H1 (cell line): ENCODE measurements at regions not wholly inside any gene's neighbourhood (a gene's known extent, or its start where the extent isn't known, plus 50 kb on each side); places are given as distances from the start of the nearest gene placed in this dataset.

ENCODE experiments used
- CTCF ChIA-PET: fragments of 300-600 bp; sonication (Branson Sonifier 250); formaldehyde crosslinking; loops from one replicate; lab custom pipeline; 2021; ENCODE audit not compliant: partially characterized antibody; lab: Charles Lee
- POLR2A ChIA-PET: fragments of 300-600 bp; sonication (Branson Sonifier 250); formaldehyde crosslinking; loops from one replicate; lab custom pipeline; 2021; ENCODE audit warnings: inconsistent platforms; ENCODE audit not compliant: partially characterized antibody; lab: Charles Lee
- DNase-seq, 2 experiments: peaks; one replicate each; pipeline versions ENCODE4 v3.0.0 to v3.0.0-alpha.2; 2010 to 2022; ENCODE audit warnings: low spot score in 2 of 2, low read depth in 1 of 2, mixed read lengths in 1 of 2
- FAIRE-seq: peaks from 2 replicates; lab custom pipeline; 2011; peaks lifted over from hg19 to GRCh38; lab: Jason Lieb, UNC
- H2AFZ ChIP-seq: 2 replicates; pipeline ENCODE4 v1.8.1; 2012; ENCODE audit warnings: low read length, inconsistent platforms
- H2AK5ac ChIP-seq: 2 replicates; pipeline ENCODE4 v1.6.1; 2013; ENCODE audit warnings: low read depth, low read length
- H2BK120ac ChIP-seq: replicated peaks from 2 replicates; pipeline ENCODE3; 2013; ENCODE audit warnings: low read depth, low read length, inconsistent platforms
- H2BK12ac ChIP-seq: 2 replicates; pipeline ENCODE4 v1.6.1; 2013; ENCODE audit warnings: low read depth, low read length
- H2BK15ac ChIP-seq: 2 replicates; pipeline ENCODE4 v1.6.1; 2013; ENCODE audit warnings: low read length
- H2BK20ac ChIP-seq: 2 replicates; pipeline ENCODE4 v1.6.1; 2013; ENCODE audit warnings: low read length
- H2BK5ac ChIP-seq: 2 replicates; pipeline ENCODE4 v1.6.1; 2013; ENCODE audit warnings: low read depth, low read length
- H3K14ac ChIP-seq: 2 replicates; pipeline ENCODE4 v1.6.1; 2013; ENCODE audit warnings: inconsistent platforms; ENCODE audit not compliant: insufficient read length
- H3K18ac ChIP-seq: 2 replicates; pipeline ENCODE4 v1.6.1; 2013; ENCODE audit warnings: low read length; ENCODE audit errors: extremely low read depth
- H3K23ac ChIP-seq: 2 replicates; pipeline ENCODE4 v1.6.1; 2013; ENCODE audit warnings: inconsistent platforms; ENCODE audit not compliant: insufficient read length
- H3K23me2 ChIP-seq: 2 replicates; pipeline ENCODE4 v1.6.1; 2013; ENCODE audit warnings: low read depth, low read length
- H3K27ac ChIP-seq: 2 replicates; pipeline ENCODE4 v1.6.1; 2011; ENCODE audit warnings: low read depth, low read length, inconsistent platforms
- H3K27me3 ChIP-seq, 4 experiments: replicated peaks in 1 of 4; 1 replicate in 1 of 4; 2 replicates in 3 of 4; pipeline versions ENCODE4 v1.6.1 to v1.8.1; 2011 to 2013; ENCODE audit warnings: low read length in 3 of 4, mild to moderate bottlenecking in 3 of 4, inconsistent platforms in 2 of 4, mixed read lengths in 2 of 4, moderate library complexity in 1 of 4; ENCODE audit not compliant: control insufficient read depth in 3 of 4, insufficient read depth in 3 of 4; ENCODE audit errors: extremely low read depth in 1 of 4
- H3K36me3 ChIP-seq, 4 experiments: 2 replicates each; pipeline versions ENCODE4 v1.6.1 to v1.8.1; 2011 to 2013; ENCODE audit warnings: mild to moderate bottlenecking in 4 of 4, low read length in 3 of 4, moderate library complexity in 2 of 4, control low read depth in 1 of 4, inconsistent platforms in 1 of 4; ENCODE audit not compliant: insufficient read depth in 4 of 4, control insufficient read depth in 2 of 4
- H3K4ac ChIP-seq: replicated peaks from 2 replicates; pipeline ENCODE3; 2013; ENCODE audit warnings: low read length, low read depth, mixed read lengths, inconsistent platforms; ENCODE audit not compliant: insufficient read length
- H3K4me1 ChIP-seq, 4 experiments: replicated peaks in 1 of 4; 1 replicate in 1 of 4; 2 replicates in 3 of 4; pipeline versions ENCODE4 v1.6.1 to v1.8.1; 2011 to 2013; ENCODE audit warnings: low read length in 3 of 4, inconsistent platforms in 2 of 4, mixed read lengths in 1 of 4; ENCODE audit not compliant: insufficient read depth in 4 of 4, control insufficient read depth in 3 of 4
- H3K4me2 ChIP-seq, 2 experiments: 2 replicates each; pipeline versions ENCODE4 v1.6.1 to v1.8.1; 2011 to 2013; ENCODE audit warnings: low read depth in 2 of 2, low read length in 2 of 2, control low read depth in 1 of 2, inconsistent platforms in 1 of 2, mild to moderate bottlenecking in 1 of 2; ENCODE audit not compliant: insufficient read depth in 1 of 2
- H3K4me3 ChIP-seq, 4 experiments: fragments of 200-600, 300-600 bp in 1 of 4; sonication (generic), shearing (Covaris generic), sonication (Bioruptor Twin) in 1 of 4; 2 replicates each; pipeline versions ENCODE4 v1.5.1 to v1.8.1; 2011 to 2016; ENCODE audit warnings: low read length in 4 of 4, low read depth in 3 of 4, control low read depth in 2 of 4, inconsistent platforms in 2 of 4, mild to moderate bottlenecking in 2 of 4, mixed read lengths in 1 of 4, moderate library complexity in 1 of 4; ENCODE audit not compliant: insufficient read depth in 2 of 4; ENCODE audit errors: extremely low read depth in 1 of 4
- H3K56ac ChIP-seq: replicated peaks from 2 replicates; pipeline ENCODE3; 2013; ENCODE audit warnings: low read depth, mild to moderate bottlenecking, mixed read lengths, low read length, inconsistent platforms; ENCODE audit not compliant: insufficient read length
- H3K79me1 ChIP-seq: 2 replicates; pipeline ENCODE4 v1.6.1; 2013; ENCODE audit warnings: low read depth, low read length, control low read depth
- H3K79me2 ChIP-seq, 2 experiments: 2 replicates each; pipeline versions ENCODE4 v1.6.1 to v1.8.1; 2012 to 2013; ENCODE audit warnings: low read length in 2 of 2, mild to moderate bottlenecking in 2 of 2, inconsistent platforms in 1 of 2; ENCODE audit not compliant: insufficient read depth in 2 of 2, control insufficient read depth in 1 of 2
- H3K9ac ChIP-seq, 4 experiments: replicated peaks in 1 of 4; 1 replicate in 1 of 4; 2 replicates in 3 of 4; pipeline versions ENCODE4 v1.6.1 to v1.8.1; 2011 to 2013; ENCODE audit warnings: low read depth in 3 of 4, low read length in 3 of 4, control low read depth in 2 of 4, mild to moderate bottlenecking in 2 of 4, moderate library complexity in 2 of 4, inconsistent platforms in 1 of 4; ENCODE audit errors: extremely low read depth in 1 of 4
- H3K9me3 ChIP-seq, 2 experiments: 2 replicates each; pipeline versions ENCODE4 v1.6.1 to v1.8.1; 2012 to 2013; ENCODE audit warnings: mild to moderate bottlenecking in 2 of 2, moderate library complexity in 2 of 2, control low read depth in 1 of 2, inconsistent platforms in 1 of 2, low read depth in 1 of 2, low read length in 1 of 2, mixed read lengths in 1 of 2; ENCODE audit not compliant: insufficient read depth in 2 of 2
- H4K20me1 ChIP-seq, 2 experiments: replicated peaks in 1 of 2; 2 replicates each; pipeline versions ENCODE3 to v1.8.1; 2011 to 2013; ENCODE audit warnings: inconsistent platforms in 2 of 2, low read length in 2 of 2, mild to moderate bottlenecking in 1 of 2; ENCODE audit not compliant: insufficient read depth in 2 of 2, control insufficient read depth in 1 of 2
- H4K5ac ChIP-seq: 2 replicates; pipeline ENCODE4 v1.6.1; 2013; ENCODE audit warnings: low read length, low read depth, mixed read lengths, inconsistent platforms; ENCODE audit not compliant: insufficient read length
- H4K8ac ChIP-seq: 2 replicates; pipeline ENCODE4 v1.8.0; 2013; ENCODE audit warnings: mild to moderate bottlenecking, moderate library complexity, low read length, inconsistent platforms; ENCODE audit not compliant: insufficient read depth; ENCODE audit errors: extremely low read depth
- H4K91ac ChIP-seq: replicated peaks from 2 replicates; pipeline ENCODE3; 2013; ENCODE audit warnings: low read length, mixed read lengths, inconsistent platforms; ENCODE audit not compliant: insufficient read length
- BCL11A ChIP-seq, 2 experiments: IDR thresholded peaks; one replicate each; pipeline ENCODE4 v1.6.1; 2011; ENCODE audit warnings: low read depth in 2 of 2, low read length in 2 of 2, mild to moderate bottlenecking in 2 of 2
- CBX5 ChIP-seq: fragments of 300-800, 300-1000 bp; sonication (generic); IDR thresholded peaks from 2 replicates; pipeline ENCODE4 v1.7.1; 2016; ENCODE audit warnings: antibody characterized with exemption, low read length, low read depth
- CHD1 ChIP-seq: IDR thresholded peaks from 2 replicates; pipeline ENCODE4 v1.6.1; 2012; ENCODE audit warnings: low read depth, low read length, improper control_type of control experiment
- CHD2 ChIP-seq: IDR thresholded peaks from 2 replicates; pipeline ENCODE4 v1.6.1; 2012; ENCODE audit warnings: low read length, improper control_type of control experiment
- GTF2F1 ChIP-seq: IDR thresholded peaks from 2 replicates; pipeline ENCODE4 v1.6.1; 2012; ENCODE audit warnings: low read depth, low read length, improper control_type of control experiment, borderline replicate concordance
- PHF8 ChIP-seq: fragments of 200-600 bp; sonication (generic); conservative IDR thresholded peaks from 2 replicates; pipeline ENCODE4 v1.7.1; 2012; ENCODE audit warnings: low read depth, mild to moderate bottlenecking, inconsistent platforms, low read length, moderate library complexity
- POU5F1 ChIP-seq: IDR thresholded peaks from 2 replicates; pipeline ENCODE4 v1.6.1; 2011; ENCODE audit warnings: low read depth, mild to moderate bottlenecking, low read length, moderate library complexity
- RBBP5 ChIP-seq: IDR thresholded peaks from 2 replicates; pipeline ENCODE4 v1.7.1; 2012; ENCODE audit warnings: low read depth, mild to moderate bottlenecking, inconsistent platforms, low read length, moderate library complexity, borderline replicate concordance
- SIN3A ChIP-seq, 2 experiments: IDR thresholded peaks in 1 of 2; conservative IDR thresholded peaks in 1 of 2; 2 replicates each; pipeline ENCODE4 v1.6.1; 2011 to 2012; ENCODE audit warnings: low read length in 2 of 2, improper control_type of control experiment in 1 of 2, low read depth in 1 of 2, mild to moderate bottlenecking in 1 of 2
- SP1 ChIP-seq: IDR thresholded peaks from 2 replicates; pipeline ENCODE4 v1.6.1; 2011; ENCODE audit warnings: low read depth, low read length
- TAF7 ChIP-seq: optimal IDR thresholded peaks from 2 replicates; pipeline ENCODE3; 2011; ENCODE audit warnings: low read depth, mild to moderate bottlenecking, inconsistent platforms, low read length, moderate library complexity, borderline replicate concordance
- WGBS, 2 experiments: shearing (Covaris generic) in 1 of 2; methylation state at CpG; one replicate each; pipeline versions ENCODE4 v1.1.6 to v1.1.7; 2013 to 2015; ENCODE audit warnings: low lambda C conversion rate in 2 of 2, mixed read lengths in 2 of 2, inconsistent platforms in 1 of 2, low coverage in 1 of 2, missing lambda C conversion rate in 1 of 2; ENCODE audit not compliant: insufficient replicate concordance in 2 of 2, insufficient coverage in 1 of 2, insufficient read length in 1 of 2; ENCODE audit errors: extremely low coverage in 1 of 2, missing lambda C conversion rate in 1 of 2; 5-methylcytosine and 5-hydroxymethylcytosine counted together
- TF ChIP-seq, protein P1 (sequence below): IDR thresholded peaks from 2 replicates; pipeline ENCODE4 v1.6.1; 2011; ENCODE audit warnings: low read length, improper control_type of control experiment

DNA sequence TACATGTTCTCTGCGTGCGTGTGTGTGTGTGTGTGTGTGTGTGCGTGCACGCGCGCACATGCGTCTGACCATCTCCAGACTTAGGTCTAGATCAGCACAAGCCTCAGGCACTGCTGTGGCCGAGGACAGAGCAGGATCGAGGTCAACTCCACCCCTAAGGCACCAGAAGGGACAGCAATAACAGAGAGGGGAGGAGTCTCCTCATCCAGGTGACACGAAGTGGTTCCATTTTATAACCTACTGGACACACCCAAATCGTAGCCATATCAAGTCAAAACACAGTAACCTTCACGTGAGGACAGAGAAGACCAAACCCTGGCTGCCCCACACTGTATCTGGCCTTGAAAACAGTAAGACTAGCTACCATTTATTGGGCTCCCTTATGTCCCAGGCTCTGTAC, 224.1 kb downstream of the FGFR2 start:
- no peaks in the 10 kb centered on the region for H3K36me3 ChIP-seq
- no peak overlapping the region for H2BK12ac ChIP-seq
- DNase-seq (no peak), FAIRE-seq (no peak)
- H4K20me1 ChIP-seq, result no peaks in the 10 kb centered on the region
- POLR2A ChIA-PET, result no interaction called here
- H2BK15ac ChIP-seq, result no peak overlapping the region
- H3K79me2 ChIP-seq, result no peaks in the 10 kb centered on the region
- CTCF ChIA-PET, result interaction anchor here (1.4 kb wide), 1 partner anchor 19 kb away, joined by 3 read pairs; no protein-coding TSS in a partner anchor
- no peak overlapping the region for H2BK20ac ChIP-seq
- H3K4me1 ChIP-seq, result no peaks in the 10 kb centered on the region; a peak in 2 of 7 replicates
- H3K27ac ChIP-seq, result no peak overlapping the region
- H2AK5ac ChIP-seq, result no peak overlapping the region
- no peak overlapping the region for H3K56ac ChIP-seq
- H3K4ac ChIP-seq, result no peak overlapping the region
- no peak overlapping the region for H3K4me3 ChIP-seq
- no peaks in the 10 kb centered on the region for H3K23me2 ChIP-seq
- H3K4me2 ChIP-seq, result no peak overlapping the region
- 88% methylated on average over 12 of the region's 12 CpGs; no CpG with 5 or more reads in 1 of the 2 experiments for WGBS, 2 experiments
- H3K27me3 ChIP-seq, result no peaks in the 10 kb centered on the region
- H3K79me1 ChIP-seq, result no peaks in the 10 kb centered on the region
- no peak for TF ChIP-seq GTF2F1
- no peak for TF ChIP-seq SIN3A (conservative IDR thresholded peaks at IDR 0.05 in 1 of 2, IDR thresholded peaks at IDR 0.05 in 1 of 2; ENCODE audit: low read depth in 1 of 2, low read length in 2 of 2)
- TF ChIP-seq PHF8, result no peak
- TF ChIP-seq CHD2, result no peak
- TF ChIP-seq BCL11A (IDR thresholded peaks at IDR 0.05; ENCODE audit: low read depth in 2 of 2, low read length in 2 of 2), result no peak
- TF ChIP-seq CBX5, result no peak
- TF ChIP-seq RBBP5, result no peak
- TF ChIP-seq, protein P1, sequence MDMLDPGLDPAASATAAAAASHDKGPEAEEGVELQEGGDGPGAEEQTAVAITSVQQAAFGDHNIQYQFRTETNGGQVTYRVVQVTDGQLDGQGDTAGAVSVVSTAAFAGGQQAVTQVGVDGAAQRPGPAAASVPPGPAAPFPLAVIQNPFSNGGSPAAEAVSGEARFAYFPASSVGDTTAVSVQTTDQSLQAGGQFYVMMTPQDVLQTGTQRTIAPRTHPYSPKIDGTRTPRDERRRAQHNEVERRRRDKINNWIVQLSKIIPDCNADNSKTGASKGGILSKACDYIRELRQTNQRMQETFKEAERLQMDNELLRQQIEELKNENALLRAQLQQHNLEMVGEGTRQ, result no peak
- no peak for TF ChIP-seq POU5F1
- TF ChIP-seq SP1, result no peak
- no peak for TF ChIP-seq CHD1
- TF ChIP-seq TAF7, result no peak
- no peak overlapping the region for H3K23ac ChIP-seq
- H3K9me3 ChIP-seq, result no peaks in the 10 kb centered on the region
- no peak overlapping the region for H4K8ac ChIP-seq
- no peak overlapping the region for H2BK5ac ChIP-seq
- no peak overlapping the region for H3K18ac ChIP-seq
- no peak overlapping the region for H4K5ac ChIP-seq
- H4K91ac ChIP-seq, result no peak overlapping the region
- H2BK120ac ChIP-seq, result no peak overlapping the region
- no peak overlapping the region for H3K9ac ChIP-seq
- no peak overlapping the region for H3K14ac ChIP-seq
- no peak overlapping the region for H2AFZ ChIP-seq
